ENCODE measurements at regions not wholly inside any gene's neighbourhood (a gene's known extent, or its start where the extent isn't known, plus 50 kb on each side); places are given as distances from the start of the nearest gene placed in this dataset.

GRCh38 chr13:78029901-78030300 is 111.3 kb upstream of the EDNRB start:
- H3K4me3 ChIP-seq, result no peak overlapping the region
- DNase-seq (ENCODE audit: low spot score), result no peak
- no peaks in the 10 kb centered on the region for H3K4me1 ChIP-seq (ENCODE audit: insufficient read depth)
- peaks cover 3% of the 10 kb centered on the region; the same call in 1 of the 3 replicates for H3K36me3 Mint-ChIP-seq (ENCODE audit: low read depth)
- no peak overlapping the region for H3K4me2 ChIP-seq
- no peaks in the 10 kb centered on the region for H4K20me1 ChIP-seq (replicated peaks; ENCODE audit: insufficient read depth)
- no peak overlapping the region for H3K4me3 Mint-ChIP-seq
- no peaks in the 10 kb centered on the region for H3K27me3 Mint-ChIP-seq (ENCODE audit: insufficient read depth, low read depth, poor library complexity)
- H3K27ac Mint-ChIP-seq, result no peak overlapping the region
- H3F3A ChIP-seq (replicated peaks; ENCODE audit: low read depth), result no peaks in the 10 kb centered on the region
- no peak overlapping the region for H3K27ac ChIP-seq (ENCODE audit: low read depth)
- H3K9me2 ChIP-seq (ENCODE audit: insufficient read depth), result peaks cover 12% of the 10 kb centered on the region; the same call in 1 of the 2 replicates
- no peaks in the 10 kb centered on the region for H3K36me3 ChIP-seq (ENCODE audit: insufficient read depth)
- peaks cover under 1% of the 10 kb centered on the region; the same call in 1 of the 3 replicates for H3K9me3 Mint-ChIP-seq
- no peaks in the 10 kb centered on the region for H3K79me2 ChIP-seq (replicated peaks; ENCODE audit: insufficient read depth)
- no peak overlapping the region for H2AFZ ChIP-seq
- ATAC-seq, result no peak
- H3K4me1 Mint-ChIP-seq, result no peaks in the 10 kb centered on the region
- H3K27me3 ChIP-seq (ENCODE audit: insufficient read depth), result no peaks in the 10 kb centered on the region
- no peak for TF ChIP-seq JUNB (IDR thresholded peaks at IDR 0.05; ENCODE audit: unreplicated experiment)
- TF ChIP-seq NANOG (IDR thresholded peaks at IDR 0.05; ENCODE audit: borderline replicate concordance), result no peak

- TF ChIP-seq ZNF462 (CRISPR knock-in tag; IDR thresholded peaks at IDR 0.05), result no peak
- TF ChIP-seq EZH2 (IDR thresholded peaks at IDR 0.05; ENCODE audit: low read depth, unreplicated experiment), result no peak
- no peak for TF ChIP-seq CREB1 (CRISPR knock-in tag; IDR thresholded peaks at IDR 0.05; ENCODE audit: low read depth)
- TF ChIP-seq JUNB (IDR thresholded peaks at IDR 0.05; ENCODE audit: unreplicated experiment), result no peak
- no peak for TF ChIP-seq POLR2AphosphoS5 (IDR thresholded peaks at IDR 0.05; ENCODE audit: low read depth)
- peaks cover 4% of the 10 kb centered on the region; the same call in 2 of the 3 replicates for H3K9me3 Mint-ChIP-seq
- H3K36me3 ChIP-seq (ENCODE audit: insufficient read depth), result no peaks in the 10 kb centered on the region
- no peak overlapping the region for H3K4me3 ChIP-seq
- DNase-seq (ENCODE audit: low spot score) (no peak), ATAC-seq (no peak)
- H3K4me2 ChIP-seq, result no peak overlapping the region
- no peaks in the 10 kb centered on the region for H4K20me1 ChIP-seq (replicated peaks; ENCODE audit: insufficient read depth)
- no peaks in the 10 kb centered on the region for H3K27me3 ChIP-seq (ENCODE audit: insufficient read depth)
- H2AFZ ChIP-seq, result no peak overlapping the region
- peaks cover 12% of the 10 kb centered on the region; the same call in 1 of the 2 replicates for H3K9me2 ChIP-seq (ENCODE audit: insufficient read depth)
- no peaks in the 10 kb centered on the region for H3K79me2 ChIP-seq (replicated peaks; ENCODE audit: insufficient read depth)
- H3K4me1 Mint-ChIP-seq, result no peaks in the 10 kb centered on the region
- H3K4me1 ChIP-seq (ENCODE audit: insufficient read depth), result no peaks in the 10 kb centered on the region
- no peaks in the 10 kb centered on the region for H3K27me3 Mint-ChIP-seq (ENCODE audit: insufficient read depth, low read depth, poor library complexity)
- H3K27ac ChIP-seq (ENCODE audit: low read depth), result no peak overlapping the region
- H3F3A ChIP-seq (replicated peaks; ENCODE audit: low read depth), result no peaks in the 10 kb centered on the region
- no peak overlapping the region for H3K4me3 Mint-ChIP-seq
- peaks cover 8% of the 10 kb centered on the region; the same call in 2 of the 3 replicates for H3K36me3 Mint-ChIP-seq (ENCODE audit: low read depth)
- no peak overlapping the region for H3K27ac Mint-ChIP-seq
These were observed 110.3 kb upstream of the EDNRB start for GRCh38 chr13:78028960-78029359.

Measured in GM23338 (cell line).